ENCODE measurements at regions not wholly inside any gene's neighbourhood (a gene's known extent, or its start where the extent isn't known, plus 50 kb on each side); places are given as distances from the start of the nearest gene placed in this dataset.

GRCh38 chr10:109504401-109504800 is 418.9 kb downstream of the XPNPEP1 start:
- 0% methylated on average over 1 of the region's 1 CpG for WGBS

GRCh38 chr10:109487691-109488090 is 435.6 kb downstream of the XPNPEP1 start:
- no peak overlapping the region for H3K4me3 ChIP-seq (ENCODE audit: low read depth in 1 of 3, low read length in 3 of 3)
- no peak for DNase-seq (ENCODE audit: low spot score)
- WGBS, result 73% methylated on average over 4 of the region's 4 CpGs
- no peak for TF ChIP-seq SP1 (IDR thresholded peaks at IDR 0.05)
- H3K9me3 ChIP-seq (ENCODE audit: control insufficient read depth in 4 of 4, low read length in 3 of 4), result no peaks in the 10 kb centered on the region
- no peak overlapping the region for H3K9ac ChIP-seq (ENCODE audit: low read depth in 1 of 2, low read length in 2 of 2)
- H3K4me1 ChIP-seq (ENCODE audit: control insufficient read depth in 4 of 4, insufficient read depth in 4 of 4, low read length in 3 of 4), result no peaks in the 10 kb centered on the region
- H3K36me3 ChIP-seq (ENCODE audit: control insufficient read depth in 4 of 4, insufficient read depth in 3 of 4, low read depth in 1 of 4, low read length in 3 of 4), result no peaks in the 10 kb centered on the region
- H3K27ac ChIP-seq (ENCODE audit: low read depth in 1 of 2, low read length in 2 of 2), result no peak overlapping the region
- no peaks in the 10 kb centered on the region for H3K27me3 ChIP-seq (ENCODE audit: control insufficient read depth in 4 of 4, insufficient read depth in 4 of 4, low read length in 3 of 4)

More at GRCh38 chr10:109504401-109504800, 418.9 kb downstream of the XPNPEP1 start:
- Histone ChIP-seq H3K27ac (ENCODE audit: low read depth in 1 of 2, low read length in 2 of 2) (no peak overlapping the region), H3K4me3 (ENCODE audit: low read depth in 1 of 3, low read length in 3 of 3) (no peak overlapping the region), H3K27me3 (ENCODE audit: control insufficient read depth in 4 of 4, insufficient read depth in 4 of 4, low read length in 3 of 4) (peaks cover 0 to 6% (median 0%) of the 10 kb centered on the region in 4 donors), H3K9me3 (ENCODE audit: control insufficient read depth in 4 of 4, low read length in 3 of 4) (peaks cover 0 to 5% (median 0%) of the 10 kb centered on the region in 4 donors), H3K36me3 (ENCODE audit: control insufficient read depth in 4 of 4, insufficient read depth in 3 of 4, low read depth in 1 of 4, low read length in 3 of 4) (no peaks in the 10 kb centered on the region), H3K9ac (ENCODE audit: low read depth in 1 of 2, low read length in 2 of 2) (no peak overlapping the region), H3K4me1 (ENCODE audit: control insufficient read depth in 4 of 4, insufficient read depth in 4 of 4, low read length in 3 of 4) (no peaks in the 10 kb centered on the region)
- TF ChIP-seq MAX (IDR thresholded peaks at IDR 0.05), result no peak
- no peak for TF ChIP-seq EGR1 (IDR thresholded peaks at IDR 0.05; ENCODE audit: low read depth in 2 of 2)
- TF ChIP-seq, protein P1, sequence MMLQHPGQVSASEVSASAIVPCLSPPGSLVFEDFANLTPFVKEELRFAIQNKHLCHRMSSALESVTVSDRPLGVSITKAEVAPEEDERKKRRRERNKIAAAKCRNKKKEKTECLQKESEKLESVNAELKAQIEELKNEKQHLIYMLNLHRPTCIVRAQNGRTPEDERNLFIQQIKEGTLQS (IDR thresholded peaks at IDR 0.05), result no peak
- no peak for TF ChIP-seq FOXA2 (IDR thresholded peaks at IDR 0.05)
- TF ChIP-seq, protein P2, sequence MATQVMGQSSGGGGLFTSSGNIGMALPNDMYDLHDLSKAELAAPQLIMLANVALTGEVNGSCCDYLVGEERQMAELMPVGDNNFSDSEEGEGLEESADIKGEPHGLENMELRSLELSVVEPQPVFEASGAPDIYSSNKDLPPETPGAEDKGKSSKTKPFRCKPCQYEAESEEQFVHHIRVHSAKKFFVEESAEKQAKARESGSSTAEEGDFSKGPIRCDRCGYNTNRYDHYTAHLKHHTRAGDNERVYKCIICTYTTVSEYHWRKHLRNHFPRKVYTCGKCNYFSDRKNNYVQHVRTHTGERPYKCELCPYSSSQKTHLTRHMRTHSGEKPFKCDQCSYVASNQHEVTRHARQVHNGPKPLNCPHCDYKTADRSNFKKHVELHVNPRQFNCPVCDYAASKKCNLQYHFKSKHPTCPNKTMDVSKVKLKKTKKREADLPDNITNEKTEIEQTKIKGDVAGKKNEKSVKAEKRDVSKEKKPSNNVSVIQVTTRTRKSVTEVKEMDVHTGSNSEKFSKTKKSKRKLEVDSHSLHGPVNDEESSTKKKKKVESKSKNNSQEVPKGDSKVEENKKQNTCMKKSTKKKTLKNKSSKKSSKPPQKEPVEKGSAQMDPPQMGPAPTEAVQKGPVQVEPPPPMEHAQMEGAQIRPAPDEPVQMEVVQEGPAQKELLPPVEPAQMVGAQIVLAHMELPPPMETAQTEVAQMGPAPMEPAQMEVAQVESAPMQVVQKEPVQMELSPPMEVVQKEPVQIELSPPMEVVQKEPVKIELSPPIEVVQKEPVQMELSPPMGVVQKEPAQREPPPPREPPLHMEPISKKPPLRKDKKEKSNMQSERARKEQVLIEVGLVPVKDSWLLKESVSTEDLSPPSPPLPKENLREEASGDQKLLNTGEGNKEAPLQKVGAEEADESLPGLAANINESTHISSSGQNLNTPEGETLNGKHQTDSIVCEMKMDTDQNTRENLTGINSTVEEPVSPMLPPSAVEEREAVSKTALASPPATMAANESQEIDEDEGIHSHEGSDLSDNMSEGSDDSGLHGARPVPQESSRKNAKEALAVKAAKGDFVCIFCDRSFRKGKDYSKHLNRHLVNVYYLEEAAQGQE (IDR thresholded peaks at IDR 0.05), result no peak
- TF ChIP-seq TAF1 (conservative IDR thresholded peaks at IDR 0.05), result no peak
- TF ChIP-seq RAD21 (IDR thresholded peaks at IDR 0.05), result no peak
- DNase-seq (ENCODE audit: low spot score), result no peak

GRCh38 chr10:109480836-109481235 is 442.5 kb downstream of the XPNPEP1 start:
- Histone ChIP-seq H3K27ac (ENCODE audit: low read depth in 1 of 2, low read length in 2 of 2) (no peak overlapping the region), H3K4me1 (ENCODE audit: control insufficient read depth in 4 of 4, insufficient read depth in 4 of 4, low read length in 3 of 4) (no peaks in the 10 kb centered on the region), H3K27me3 (ENCODE audit: control insufficient read depth in 4 of 4, insufficient read depth in 4 of 4, low read length in 3 of 4) (peaks cover 0 to 2% (median 0%) of the 10 kb centered on the region in 4 donors), H3K9me3 (ENCODE audit: control insufficient read depth in 4 of 4, low read length in 3 of 4) (no peaks in the 10 kb centered on the region), H3K4me3 (ENCODE audit: low read depth in 1 of 3, low read length in 3 of 3) (no peak overlapping the region), H3K36me3 (ENCODE audit: control insufficient read depth in 4 of 4, insufficient read depth in 3 of 4, low read depth in 1 of 4, low read length in 3 of 4) (no peaks in the 10 kb centered on the region), H3K9ac (ENCODE audit: low read depth in 1 of 2, low read length in 2 of 2) (no peak overlapping the region)
- DNase-seq (ENCODE audit: low spot score), result no peak
- TF ChIP-seq TAF1 (conservative IDR thresholded peaks at IDR 0.05), result no peak
- TF ChIP-seq HNF4G (IDR thresholded peaks at IDR 0.05), result no peak
- no peak for TF ChIP-seq MAX (IDR thresholded peaks at IDR 0.05)
- TF ChIP-seq, protein P2 (IDR thresholded peaks at IDR 0.05), result no peak
- no peak for TF ChIP-seq JUND (IDR thresholded peaks at IDR 0.05)
- no peak for TF ChIP-seq SP1 (IDR thresholded peaks at IDR 0.05)
- TF ChIP-seq ZBTB33 (IDR thresholded peaks at IDR 0.05), result no peak
- TF ChIP-seq, protein P1 (IDR thresholded peaks at IDR 0.05), result no peak
- no peak for TF ChIP-seq YY1 (IDR thresholded peaks at IDR 0.05)
- TF ChIP-seq, protein P3, sequence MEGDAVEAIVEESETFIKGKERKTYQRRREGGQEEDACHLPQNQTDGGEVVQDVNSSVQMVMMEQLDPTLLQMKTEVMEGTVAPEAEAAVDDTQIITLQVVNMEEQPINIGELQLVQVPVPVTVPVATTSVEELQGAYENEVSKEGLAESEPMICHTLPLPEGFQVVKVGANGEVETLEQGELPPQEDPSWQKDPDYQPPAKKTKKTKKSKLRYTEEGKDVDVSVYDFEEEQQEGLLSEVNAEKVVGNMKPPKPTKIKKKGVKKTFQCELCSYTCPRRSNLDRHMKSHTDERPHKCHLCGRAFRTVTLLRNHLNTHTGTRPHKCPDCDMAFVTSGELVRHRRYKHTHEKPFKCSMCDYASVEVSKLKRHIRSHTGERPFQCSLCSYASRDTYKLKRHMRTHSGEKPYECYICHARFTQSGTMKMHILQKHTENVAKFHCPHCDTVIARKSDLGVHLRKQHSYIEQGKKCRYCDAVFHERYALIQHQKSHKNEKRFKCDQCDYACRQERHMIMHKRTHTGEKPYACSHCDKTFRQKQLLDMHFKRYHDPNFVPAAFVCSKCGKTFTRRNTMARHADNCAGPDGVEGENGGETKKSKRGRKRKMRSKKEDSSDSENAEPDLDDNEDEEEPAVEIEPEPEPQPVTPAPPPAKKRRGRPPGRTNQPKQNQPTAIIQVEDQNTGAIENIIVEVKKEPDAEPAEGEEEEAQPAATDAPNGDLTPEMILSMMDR (IDR thresholded peaks at IDR 0.05; ENCODE audit: low read depth, low read length, missing input control), result no peak
- TF ChIP-seq EGR1 (IDR thresholded peaks at IDR 0.05; ENCODE audit: low read depth in 2 of 2), result no peak
- no peak for TF ChIP-seq NR2F2 (IDR thresholded peaks at IDR 0.05)
- no peak for TF ChIP-seq FOXA2 (IDR thresholded peaks at IDR 0.05)
- TF ChIP-seq HNF4A (conservative IDR thresholded peaks at IDR 0.05), result no peak

Measured in liver (tissue), 8 donors.